Ectodermal cell (in vitro differentiated cells): ENCODE measurements at regions not wholly inside any gene's neighbourhood (a gene's known extent, or its start where the extent isn't known, plus 50 kb on each side); places are given as distances from the start of the nearest gene placed in this dataset.

Source experiments
- H3K27ac ChIP-seq: 2 replicates; pipeline ENCODE4 v1.7.0; 2013; ENCODE audit warnings: mild to moderate bottlenecking, low read depth, low read length; ENCODE audit not compliant: insufficient read depth, poor library complexity, severe bottlenecking
- H3K27me3 ChIP-seq: 2 replicates; pipeline ENCODE4 v1.7.0; 2013; ENCODE audit warnings: mild to moderate bottlenecking, low read length; ENCODE audit not compliant: insufficient read depth, control insufficient read depth, poor library complexity, severe bottlenecking
- H3K36me3 ChIP-seq: one replicate; pipeline ENCODE4 v1.7.0; 2013; ENCODE audit warnings: low read length; ENCODE audit not compliant: control insufficient read depth, insufficient read depth
- H3K4me1 ChIP-seq: one replicate; pipeline ENCODE4 v1.7.0; 2013; ENCODE audit warnings: low read length; ENCODE audit not compliant: control insufficient read depth, insufficient read depth
- H3K4me3 ChIP-seq: 2 replicates; pipeline ENCODE4 v1.7.0; 2013; ENCODE audit warnings: low read depth, low read length, control low read depth; ENCODE audit not compliant: insufficient read depth
- H3K9me3 ChIP-seq: 2 replicates; pipeline ENCODE4 v1.7.0; 2013; ENCODE audit warnings: mild to moderate bottlenecking, low read length, moderate library complexity; ENCODE audit not compliant: control insufficient read depth
- WGBS, 2 experiments: methylation state at CpG; one replicate each; pipeline ENCODE4 v1.1.7; 2013; ENCODE audit warnings: missing lambda C conversion rate in 2 of 2; 5-methylcytosine and 5-hydroxymethylcytosine counted together

DNA sequence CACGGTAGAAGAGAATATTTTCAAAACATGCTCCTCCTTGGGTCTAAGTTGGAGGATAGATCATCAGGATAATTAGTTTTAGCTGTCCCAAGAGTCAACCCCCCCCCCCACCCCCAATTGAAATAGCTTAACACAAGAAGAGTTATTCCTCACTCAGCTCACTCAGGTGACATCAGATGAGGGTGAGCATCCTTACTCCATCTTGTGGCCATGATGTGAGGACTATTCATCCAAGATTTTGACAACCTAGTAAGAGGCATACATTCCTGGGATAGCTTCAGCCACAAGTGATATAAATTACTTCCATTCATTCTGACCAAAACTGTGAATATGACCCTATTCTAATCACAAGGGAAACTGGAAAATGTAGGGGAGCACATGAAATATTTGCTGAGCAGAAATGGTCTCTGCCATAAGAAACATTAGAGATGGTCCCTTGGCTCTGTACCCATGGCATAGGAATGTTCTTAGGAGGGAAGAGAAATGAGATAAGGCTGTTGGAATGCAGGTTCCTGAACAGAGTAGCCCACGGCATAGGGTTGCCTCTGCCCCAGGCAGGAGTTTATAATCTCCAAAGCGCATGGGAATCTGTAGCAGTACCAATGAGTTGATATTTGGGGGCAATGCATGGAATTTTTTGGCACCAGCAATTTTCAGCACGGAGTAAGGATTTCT, 257.2 kb downstream of the CYRIA start:
- Histone ChIP-seq H3K4me1 (peaks cover 25% of the 10 kb centered on the region), H3K36me3 (no peaks in the 10 kb centered on the region), H3K9me3 (no peaks in the 10 kb centered on the region), H3K27me3 (no peaks in the 10 kb centered on the region), H3K4me3 (no peak overlapping the region), H3K27ac (no peak overlapping the region)
- 89 to 91% methylated on average over 3 to 4 of the region's 4 CpGs for WGBS, 2 experiments

DNA sequence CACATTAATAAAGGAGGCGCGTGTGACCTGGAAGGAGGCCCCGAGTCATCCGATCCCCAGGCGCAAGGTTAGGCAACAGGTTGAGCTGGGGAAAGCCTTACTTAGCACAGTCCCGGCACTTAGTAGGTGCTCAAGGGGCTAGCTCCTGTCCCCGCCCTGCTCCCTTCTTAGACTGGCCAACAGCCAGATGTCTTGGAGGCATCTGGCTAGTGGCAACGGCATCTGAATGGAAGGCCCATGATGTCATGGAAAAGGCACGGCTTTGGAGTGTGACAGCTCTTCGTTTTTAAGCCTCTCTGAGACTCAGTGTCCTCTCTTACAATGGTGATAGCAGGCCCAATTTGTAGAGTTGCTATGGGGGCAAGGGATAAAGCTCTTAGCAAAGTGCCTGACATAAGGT, 258.3 kb downstream of the CYRIA start:
- no peaks in the 10 kb centered on the region for H3K9me3 ChIP-seq
- WGBS, 2 experiments, result 89 to 92% methylated on average over 10 of the region's 10 CpGs
- H3K36me3 ChIP-seq, result no peaks in the 10 kb centered on the region
- no peak overlapping the region for H3K4me3 ChIP-seq
- H3K27ac ChIP-seq, result no peak overlapping the region
- peaks cover 25% of the 10 kb centered on the region for H3K4me1 ChIP-seq
- no peaks in the 10 kb centered on the region for H3K27me3 ChIP-seq

DNA sequence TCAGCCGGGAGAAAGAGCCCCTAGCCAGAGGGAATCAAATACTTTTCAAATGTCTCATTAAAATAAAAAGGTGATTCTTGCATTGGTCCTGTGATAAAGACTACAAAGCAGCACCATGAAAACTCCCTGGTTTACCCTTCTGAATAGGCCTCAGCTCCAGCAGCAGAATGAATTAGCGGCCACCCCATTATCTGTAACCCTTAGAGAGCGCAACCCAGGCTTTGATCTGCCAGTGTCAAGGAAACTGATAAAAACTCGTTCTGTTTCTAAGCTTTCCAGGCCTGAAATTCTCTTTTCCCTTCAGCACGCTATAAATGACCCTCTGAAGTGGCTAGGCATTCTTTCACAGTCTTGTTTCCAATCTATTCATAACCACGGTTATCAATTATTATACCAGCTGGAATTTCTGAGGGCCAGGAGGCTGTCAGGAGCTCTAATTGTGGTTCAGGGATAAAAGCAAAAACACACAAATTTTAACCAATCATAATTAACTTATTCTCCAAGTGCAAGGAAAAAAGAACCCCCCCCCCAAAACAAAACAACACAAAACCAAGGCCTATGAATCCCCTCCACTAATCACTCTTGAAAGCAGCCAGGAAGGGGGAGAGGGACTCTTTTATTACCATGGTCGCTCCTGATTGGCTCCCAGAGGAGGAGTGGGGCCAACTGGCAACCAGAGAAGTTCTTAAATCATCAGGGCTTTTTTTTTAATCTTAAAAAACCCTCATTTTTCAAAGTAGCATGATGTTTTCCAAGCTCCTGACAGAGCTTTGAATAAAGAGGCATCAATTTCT, 258.9 kb downstream of the CYRIA start:
- Histone ChIP-seq H3K27me3 (no peaks in the 10 kb centered on the region), H3K27ac (peak overlapping the region; percentile 53), H3K36me3 (no peaks in the 10 kb centered on the region), H3K4me3 (no peak overlapping the region), H3K9me3 (no peaks in the 10 kb centered on the region), H3K4me1 (peaks cover 25% of the 10 kb centered on the region)
- WGBS, 2 experiments, result 57 to 67% methylated on average over 7 of the region's 7 CpGs

DNA sequence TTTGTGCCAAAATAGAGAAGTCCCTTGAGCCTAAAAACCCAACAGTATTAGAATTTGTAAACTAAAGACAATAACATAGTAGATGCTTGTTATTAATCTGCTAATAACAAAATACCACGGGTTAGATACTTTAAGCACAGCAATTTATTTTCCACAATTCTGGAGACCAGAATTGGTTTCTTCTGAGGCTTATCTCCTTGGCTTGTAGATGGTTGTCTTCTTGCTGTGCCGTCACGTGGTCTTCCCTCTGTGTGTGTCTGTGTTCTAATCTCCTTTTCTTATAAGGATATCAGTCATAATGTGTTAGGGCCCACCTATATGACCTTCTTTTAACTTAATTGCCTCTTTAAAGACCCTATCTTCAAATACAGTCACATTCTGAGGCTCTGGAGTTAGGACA, 260.1 kb downstream of the CYRIA start:
- peaks cover 25% of the 10 kb centered on the region for H3K4me1 ChIP-seq
- H3K4me3 ChIP-seq, result no peak overlapping the region
- H3K9me3 ChIP-seq, result no peaks in the 10 kb centered on the region
- no peaks in the 10 kb centered on the region for H3K36me3 ChIP-seq
- H3K27ac ChIP-seq, result no peak overlapping the region
- no peaks in the 10 kb centered on the region for H3K27me3 ChIP-seq
- WGBS, 2 experiments, result 83 to 95% methylated on average over 2 to 3 of the region's 3 CpGs

DNA sequence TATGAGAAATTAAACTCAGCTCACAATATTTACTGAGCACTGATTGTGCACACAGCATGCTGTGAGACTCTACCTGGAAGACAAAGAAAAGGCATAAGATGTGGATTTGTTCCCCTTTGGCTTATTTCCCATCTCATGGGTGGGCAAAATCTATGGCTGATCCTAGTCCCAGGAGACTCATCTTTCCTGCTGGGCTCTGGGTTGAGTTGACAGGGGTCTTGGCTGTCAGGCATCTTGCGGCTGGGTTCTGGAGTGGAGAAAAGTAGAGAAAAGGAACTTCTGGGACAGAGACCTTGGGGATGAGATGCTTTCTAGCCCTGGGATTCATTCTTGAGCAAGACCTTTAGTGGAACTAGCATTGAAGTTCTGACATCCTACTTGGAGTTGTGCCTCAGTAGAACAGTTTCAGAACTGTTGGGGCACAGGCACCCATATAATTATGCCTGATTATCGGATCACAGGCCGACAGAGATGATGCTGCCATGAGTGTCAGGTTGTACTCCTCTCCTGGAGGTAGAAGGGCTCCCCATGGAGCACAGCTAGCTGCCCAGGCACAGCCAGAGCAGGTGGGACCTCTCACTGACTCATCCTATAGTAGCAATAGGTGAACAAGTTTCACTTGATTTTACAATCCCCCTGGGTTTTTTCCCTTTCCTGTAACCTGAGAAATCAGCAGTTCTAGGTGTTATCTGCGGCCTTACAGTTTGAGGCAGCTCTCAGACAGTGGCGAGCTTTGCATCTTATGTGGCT, 260.9 kb downstream of the CYRIA start:
- Histone ChIP-seq H3K27me3 (no peaks in the 10 kb centered on the region), H3K36me3 (no peaks in the 10 kb centered on the region), H3K27ac (no peak overlapping the region), H3K9me3 (no peaks in the 10 kb centered on the region), H3K4me1 (peaks cover 25% of the 10 kb centered on the region), H3K4me3 (no peak overlapping the region)
- 93 to 96% methylated on average over 5 of the region's 5 CpGs for WGBS, 2 experiments

DNA sequence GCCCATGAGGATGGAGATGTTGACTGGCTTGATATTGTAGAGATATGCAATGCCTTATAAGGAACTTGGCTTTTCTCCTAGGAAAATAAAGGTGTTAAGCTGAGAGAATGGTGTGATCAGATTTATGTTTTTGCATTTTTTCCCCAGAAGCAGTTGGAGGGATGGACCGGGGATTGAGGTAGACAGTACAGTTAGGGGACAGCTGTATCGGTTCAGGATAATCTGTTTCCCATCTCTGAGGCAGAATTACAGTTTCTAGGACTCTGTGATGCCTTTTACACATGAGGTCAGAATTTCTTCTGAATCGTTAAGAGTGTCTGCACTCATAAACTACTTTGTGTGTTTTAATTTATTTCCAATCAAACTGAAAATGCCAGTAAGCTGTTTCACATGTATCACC, 261.5 kb downstream of the CYRIA start:
- no peak overlapping the region for H3K4me3 ChIP-seq
- H3K9me3 ChIP-seq, result no peaks in the 10 kb centered on the region
- peaks cover 25% of the 10 kb centered on the region for H3K4me1 ChIP-seq

DNA sequence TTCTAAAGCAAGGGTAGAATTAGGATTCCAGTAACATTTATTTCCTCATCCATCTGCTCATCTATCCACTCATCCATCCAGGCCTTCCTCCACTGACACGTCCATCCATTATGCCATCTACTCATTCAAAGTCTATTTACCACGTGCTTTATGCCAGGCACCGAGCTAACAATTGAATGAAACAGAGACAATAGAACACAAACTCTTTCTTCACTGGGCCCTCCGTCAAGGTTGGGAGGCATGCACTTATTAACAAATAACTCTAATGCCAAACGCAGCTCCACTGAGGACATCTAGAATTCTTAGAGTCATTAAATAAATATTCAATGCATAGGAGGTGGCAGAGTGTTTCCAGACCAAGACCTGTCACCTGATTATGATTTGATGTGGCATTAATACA, 262.7 kb downstream of the CYRIA start:
- Histone ChIP-seq H3K27ac (no peak overlapping the region), H3K4me3 (no peak overlapping the region), H3K36me3 (no peaks in the 10 kb centered on the region), H3K27me3 (no peaks in the 10 kb centered on the region), H3K4me1 (peaks cover 25% of the 10 kb centered on the region), H3K9me3 (no peaks in the 10 kb centered on the region)
- 86 to 88% methylated on average over 4 to 5 of the region's 5 CpGs for WGBS, 2 experiments

More for the DNA sequence above, 261.5 kb downstream of the CYRIA start:
- 96% methylated on average over 3 of the region's 3 CpGs for WGBS, 2 experiments
- Histone ChIP-seq H3K27me3 (no peaks in the 10 kb centered on the region), H3K36me3 (no peaks in the 10 kb centered on the region), H3K27ac (no peak overlapping the region)

DNA sequence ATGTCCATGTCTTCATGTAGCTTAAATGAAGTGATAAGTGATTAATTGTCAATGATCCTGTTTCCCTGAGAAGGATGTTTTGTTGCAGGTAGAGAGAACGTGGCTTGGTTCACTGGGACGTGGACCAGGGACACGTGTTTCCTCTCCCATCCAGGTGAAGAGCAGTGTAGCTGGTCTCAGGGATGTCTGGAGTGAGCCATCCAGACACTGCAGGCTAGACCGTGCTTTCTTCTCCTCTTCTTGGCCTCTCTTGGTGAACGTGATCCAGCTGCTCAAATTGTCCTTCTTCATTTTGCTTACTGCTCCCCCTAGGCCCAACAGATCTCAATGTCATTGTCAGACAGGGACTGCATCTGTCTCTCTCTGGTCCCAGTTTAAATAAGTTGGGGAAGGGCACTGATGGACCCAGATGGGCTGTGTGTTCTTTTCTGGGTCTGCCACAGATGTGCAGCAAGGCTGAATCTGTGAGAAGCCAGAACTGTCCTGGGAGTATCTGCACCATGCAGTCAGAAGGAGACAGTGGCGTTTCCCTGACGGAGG, 263.8 kb downstream of the CYRIA start:
- Histone ChIP-seq H3K4me1 (peaks cover 14% of the 10 kb centered on the region), H3K4me3 (no peak overlapping the region), H3K27ac (no peak overlapping the region), H3K36me3 (no peaks in the 10 kb centered on the region), H3K9me3 (no peaks in the 10 kb centered on the region), H3K27me3 (no peaks in the 10 kb centered on the region)
- 93 to 94% methylated on average over 7 of the region's 7 CpGs for WGBS, 2 experiments

DNA sequence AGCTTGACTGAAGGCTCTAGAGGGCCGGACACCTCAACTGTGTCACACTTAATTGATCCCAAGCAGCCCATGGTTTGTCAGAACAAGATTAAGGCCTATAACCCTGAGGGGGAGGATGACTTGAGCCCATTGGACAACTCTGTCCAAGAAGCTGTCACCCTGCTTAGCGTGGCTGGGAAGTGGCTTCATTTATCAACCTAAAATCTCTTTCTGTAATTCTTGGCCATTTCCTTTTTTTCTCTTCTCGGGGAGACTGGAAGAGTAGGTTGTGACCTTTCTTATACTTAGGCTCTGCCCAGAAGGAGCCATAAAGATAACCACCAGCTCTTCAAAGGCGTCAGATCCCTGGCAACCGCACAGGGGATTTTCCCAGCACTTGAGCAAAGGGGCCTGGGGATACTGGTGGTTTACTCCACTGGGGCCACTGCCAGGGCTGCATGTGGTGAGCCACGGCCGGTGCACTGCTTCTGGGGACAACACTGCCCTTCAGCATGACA, 265.5 kb downstream of the CYRIA start:
- 86 to 87% methylated on average over 7 of the region's 7 CpGs for WGBS, 2 experiments
- Histone ChIP-seq H3K4me3 (no peak overlapping the region), H3K4me1 (no peaks in the 10 kb centered on the region), H3K36me3 (no peaks in the 10 kb centered on the region), H3K27ac (no peak overlapping the region), H3K9me3 (no peaks in the 10 kb centered on the region), H3K27me3 (no peaks in the 10 kb centered on the region)
